ENCODE measurements at regions not wholly inside any gene's neighbourhood (a gene's known extent, or its start where the extent isn't known, plus 50 kb on each side); places are given as distances from the start of the nearest gene placed in this dataset.

DNA sequence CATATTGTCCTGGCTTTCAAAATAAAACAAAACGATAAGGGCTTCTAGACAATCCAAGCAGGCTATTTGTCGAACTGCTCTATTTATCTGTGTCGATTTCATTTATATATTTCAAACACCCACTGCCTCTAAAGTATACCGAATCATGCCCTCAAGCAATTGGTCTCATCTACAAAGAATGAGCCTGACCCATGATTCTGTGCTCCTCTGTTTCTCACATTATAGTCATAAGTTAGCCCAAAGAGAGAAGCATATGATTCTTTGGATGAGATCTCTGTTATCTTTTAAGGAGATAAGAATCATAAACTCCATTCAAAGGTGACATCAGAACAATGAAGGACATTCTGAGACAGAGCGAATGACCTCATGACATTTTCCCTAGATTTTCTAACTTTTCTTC lies 191.1 kb downstream of the MAP2K6 start:
- TF ChIP-seq, protein P1, sequence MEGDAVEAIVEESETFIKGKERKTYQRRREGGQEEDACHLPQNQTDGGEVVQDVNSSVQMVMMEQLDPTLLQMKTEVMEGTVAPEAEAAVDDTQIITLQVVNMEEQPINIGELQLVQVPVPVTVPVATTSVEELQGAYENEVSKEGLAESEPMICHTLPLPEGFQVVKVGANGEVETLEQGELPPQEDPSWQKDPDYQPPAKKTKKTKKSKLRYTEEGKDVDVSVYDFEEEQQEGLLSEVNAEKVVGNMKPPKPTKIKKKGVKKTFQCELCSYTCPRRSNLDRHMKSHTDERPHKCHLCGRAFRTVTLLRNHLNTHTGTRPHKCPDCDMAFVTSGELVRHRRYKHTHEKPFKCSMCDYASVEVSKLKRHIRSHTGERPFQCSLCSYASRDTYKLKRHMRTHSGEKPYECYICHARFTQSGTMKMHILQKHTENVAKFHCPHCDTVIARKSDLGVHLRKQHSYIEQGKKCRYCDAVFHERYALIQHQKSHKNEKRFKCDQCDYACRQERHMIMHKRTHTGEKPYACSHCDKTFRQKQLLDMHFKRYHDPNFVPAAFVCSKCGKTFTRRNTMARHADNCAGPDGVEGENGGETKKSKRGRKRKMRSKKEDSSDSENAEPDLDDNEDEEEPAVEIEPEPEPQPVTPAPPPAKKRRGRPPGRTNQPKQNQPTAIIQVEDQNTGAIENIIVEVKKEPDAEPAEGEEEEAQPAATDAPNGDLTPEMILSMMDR (IDR thresholded peaks at IDR 0.05; ENCODE audit: low read depth, low read length) = no peak
- no peak for TF ChIP-seq EZH2phosphoT487 (IDR thresholded peaks at IDR 0.05; ENCODE audit: low read depth)
- Histone ChIP-seq H3K9me3 (ENCODE audit: insufficient read depth, low read length) (no peaks in the 10 kb centered on the region), H3K9ac (ENCODE audit: low read length) (no peak overlapping the region), H3K4me2 (ENCODE audit: low read length) (no peak overlapping the region), H2AFZ (ENCODE audit: low read depth, low read length) (no peak overlapping the region), H3K27ac (ENCODE audit: low read length) (no peak overlapping the region), H3K27me3 (ENCODE audit: low read depth, low read length) (no peaks in the 10 kb centered on the region), H3K4me1 (ENCODE audit: low read length) (peaks cover 21% of the 10 kb centered on the region), H4K20me1 (ENCODE audit: insufficient read depth, low read length) (no peaks in the 10 kb centered on the region), H3K4me3 (ENCODE audit: low read length) (no peak overlapping the region), H3K79me2 (ENCODE audit: low read length) (no peaks in the 10 kb centered on the region), H3K36me3 (replicated peaks; ENCODE audit: low read depth, low read length) (no peaks in the 10 kb centered on the region)

DNA sequence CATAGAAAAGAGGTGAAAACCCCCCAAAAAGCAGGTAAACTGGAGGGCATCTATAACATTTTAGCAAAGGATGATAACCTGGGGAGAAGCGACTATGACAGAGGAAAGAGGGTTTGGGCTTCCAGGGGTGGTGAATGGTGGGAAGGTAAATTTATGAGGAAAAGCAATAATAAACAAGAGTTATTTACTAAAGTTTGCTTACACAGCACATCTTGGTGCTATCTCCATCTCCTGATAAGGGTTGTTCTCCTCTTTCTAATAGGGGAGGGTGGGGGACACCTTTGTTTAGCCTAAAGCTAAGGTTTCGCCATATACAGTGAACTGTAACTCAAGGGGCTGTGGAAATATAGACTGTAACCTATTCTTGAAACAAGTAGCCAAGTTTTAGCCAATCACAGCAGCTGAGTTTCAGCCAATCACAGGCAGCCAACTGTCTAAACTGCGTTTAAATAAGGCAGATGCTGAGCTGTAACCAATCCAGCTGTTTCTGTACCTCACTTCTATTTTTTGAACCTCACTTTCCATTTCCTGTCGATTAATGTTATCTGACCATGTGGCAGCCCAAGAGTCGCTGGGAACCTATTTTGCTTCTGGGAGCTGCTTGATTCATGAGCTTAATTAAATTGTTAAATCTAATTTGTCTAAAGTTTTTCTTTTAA lies 191.8 kb downstream of the MAP2K6 start:
- H3K27ac ChIP-seq (ENCODE audit: low read length) = no peak overlapping the region
- no peak overlapping the region; the same call in 1 of the 2 replicates for H3K9ac ChIP-seq (ENCODE audit: low read length)
- H2AFZ ChIP-seq (ENCODE audit: low read depth, low read length) = peak overlapping the region; percentile 80; the same call in 1 of the 2 replicates
- no peak overlapping the region for H3K4me3 ChIP-seq (ENCODE audit: low read length)
- peak overlapping the region; percentile 51; the same call in 1 of the 2 replicates for H3K4me2 ChIP-seq (ENCODE audit: low read length)
- no peaks in the 10 kb centered on the region for H3K9me3 ChIP-seq (ENCODE audit: insufficient read depth, low read length)
- TF ChIP-seq EZH2phosphoT487 (IDR thresholded peaks at IDR 0.05; ENCODE audit: low read depth) = no peak
- TF ChIP-seq, protein P1 (IDR thresholded peaks at IDR 0.05; ENCODE audit: low read depth, low read length) = no peak
- no peaks in the 10 kb centered on the region for H3K27me3 ChIP-seq (ENCODE audit: low read depth, low read length)
- H3K79me2 ChIP-seq (ENCODE audit: low read length) = no peaks in the 10 kb centered on the region
- peaks cover 21% of the 10 kb centered on the region for H3K4me1 ChIP-seq (ENCODE audit: low read length)
- no peaks in the 10 kb centered on the region for H4K20me1 ChIP-seq (ENCODE audit: insufficient read depth, low read length)
- H3K36me3 ChIP-seq (replicated peaks; ENCODE audit: low read depth, low read length) = no peaks in the 10 kb centered on the region

DNA sequence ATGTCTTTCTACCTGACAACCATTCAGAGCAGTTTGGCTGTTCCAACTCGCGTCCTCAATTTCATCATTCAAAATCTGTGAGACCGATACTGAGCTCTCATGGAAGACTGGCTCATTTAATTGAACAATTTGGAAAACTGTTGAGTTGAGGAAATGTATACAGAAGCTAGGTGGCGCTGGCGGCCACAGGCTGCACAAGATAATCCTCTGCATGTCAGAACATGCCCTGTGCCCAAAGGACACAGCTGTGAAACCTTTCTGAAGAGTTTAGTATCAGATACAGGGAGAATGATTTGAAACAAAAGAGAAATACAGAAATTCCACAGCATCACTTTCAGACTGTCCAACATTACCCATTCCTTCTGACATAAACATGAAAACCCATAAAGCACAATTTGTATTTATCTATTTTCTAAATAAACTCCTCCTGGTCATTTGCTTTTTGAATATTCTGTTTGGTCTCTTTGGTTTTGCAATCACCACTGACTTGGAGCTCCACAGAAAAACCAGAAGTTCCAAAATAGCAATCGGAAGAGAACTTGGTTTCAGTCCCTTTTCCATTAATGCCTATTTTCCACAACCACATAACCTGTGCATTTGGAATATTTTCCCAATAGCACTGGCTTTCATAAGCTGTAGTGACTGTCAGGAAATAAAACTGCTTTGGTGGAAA lies 192.8 kb downstream of the MAP2K6 start:
- Histone ChIP-seq H3K27ac (ENCODE audit: low read length) (0 out of 2 replicates have a peak overlapping the region, but pooled peaks have one; percentile 4), H3K4me1 (ENCODE audit: low read length) (peaks cover 21% of the 10 kb centered on the region), H3K9ac (ENCODE audit: low read length) (peak overlapping the region; percentile 23; the same call in 1 of the 2 replicates), H2AFZ (ENCODE audit: low read depth, low read length) (peak overlapping the region; percentile 80), H3K27me3 (ENCODE audit: low read depth, low read length) (no peaks in the 10 kb centered on the region), H3K4me2 (ENCODE audit: low read length) (peak overlapping the region; percentile 51), H3K4me3 (ENCODE audit: low read length) (no peak overlapping the region), H4K20me1 (ENCODE audit: insufficient read depth, low read length) (no peaks in the 10 kb centered on the region), H3K9me3 (ENCODE audit: insufficient read depth, low read length) (no peaks in the 10 kb centered on the region), H3K79me2 (ENCODE audit: low read length) (no peaks in the 10 kb centered on the region), H3K36me3 (replicated peaks; ENCODE audit: low read depth, low read length) (no peaks in the 10 kb centered on the region)
- no peak for TF ChIP-seq EZH2phosphoT487 (IDR thresholded peaks at IDR 0.05; ENCODE audit: low read depth)
- TF ChIP-seq, protein P1 (IDR thresholded peaks at IDR 0.05; ENCODE audit: low read depth, low read length) = peak; percentile 88

DNA sequence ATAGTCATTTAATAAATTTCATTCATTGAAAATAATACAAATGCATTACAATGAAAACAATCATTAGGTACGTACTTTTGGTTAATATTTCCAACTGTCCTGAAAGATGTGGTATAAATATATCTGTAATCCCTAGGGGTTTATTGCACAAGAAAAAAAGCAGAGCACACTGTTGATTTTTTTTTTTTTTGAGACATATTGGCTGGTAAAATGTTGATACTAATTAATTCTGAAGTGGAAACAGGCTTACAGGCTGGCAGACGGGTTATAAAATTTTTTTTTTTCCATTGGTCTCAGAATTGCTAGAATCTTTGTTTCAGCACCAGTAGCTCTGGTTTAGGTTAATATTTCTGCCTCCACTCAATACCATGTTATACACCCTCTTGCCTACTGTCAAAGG lies 193.6 kb downstream of the MAP2K6 start:
- Histone ChIP-seq H3K9ac (ENCODE audit: low read length) (no peak overlapping the region), H3K79me2 (ENCODE audit: low read length) (no peaks in the 10 kb centered on the region), H3K4me2 (ENCODE audit: low read length) (no peak overlapping the region), H2AFZ (ENCODE audit: low read depth, low read length) (no peak overlapping the region), H3K36me3 (replicated peaks; ENCODE audit: low read depth, low read length) (no peaks in the 10 kb centered on the region), H3K27me3 (ENCODE audit: low read depth, low read length) (no peaks in the 10 kb centered on the region), H3K4me3 (ENCODE audit: low read length) (no peak overlapping the region), H4K20me1 (ENCODE audit: insufficient read depth, low read length) (no peaks in the 10 kb centered on the region), H3K27ac (ENCODE audit: low read length) (no peak overlapping the region), H3K9me3 (ENCODE audit: insufficient read depth, low read length) (no peaks in the 10 kb centered on the region), H3K4me1 (ENCODE audit: low read length) (peaks cover 21% of the 10 kb centered on the region)
- TF ChIP-seq, protein P1 (IDR thresholded peaks at IDR 0.05; ENCODE audit: low read depth, low read length) = no peak
- TF ChIP-seq EZH2phosphoT487 (IDR thresholded peaks at IDR 0.05; ENCODE audit: low read depth) = no peak
